Keratinocyte (primary cell): ENCODE measurements at regions not wholly inside any gene's neighbourhood (a gene's known extent, or its start where the extent isn't known, plus 50 kb on each side); places are given as distances from the start of the nearest gene placed in this dataset.

Experiments
- DNase-seq: peaks from one replicate; pipeline ENCODE4 v3.0.0-alpha.2; 2011; ENCODE audit warnings: low read depth, missing footprints, low spot score
- FAIRE-seq: peaks from 2 replicates; lab custom pipeline; 2011; peaks lifted over from hg19 to GRCh38; lab: Jason Lieb, UNC
- H2AFZ ChIP-seq: 2 replicates; pipeline ENCODE4 v1.6.0; 2012; ENCODE audit warnings: low read length, control low read depth, inconsistent platforms; ENCODE audit not compliant: control insufficient read depth
- H3K27ac ChIP-seq: 2 replicates; pipeline ENCODE4 v1.5.1; 2011; ENCODE audit warnings: low read length; ENCODE audit not compliant: control insufficient read depth, insufficient read depth
- H3K27me3 ChIP-seq: 3 replicates; pipeline ENCODE4 v1.6.0; 2011; ENCODE audit warnings: low read length; ENCODE audit not compliant: control insufficient read depth, insufficient read depth; ENCODE audit errors: extremely low read depth
- H3K36me3 ChIP-seq, 2 experiments: 2 replicates in 1 of 2; 3 replicates in 1 of 2; pipeline ENCODE4 v1.5.1; 2011; ENCODE audit warnings: low read length in 2 of 2, mild to moderate bottlenecking in 1 of 2; ENCODE audit not compliant: control insufficient read depth in 2 of 2, insufficient read depth in 2 of 2; ENCODE audit errors: extremely low read depth in 1 of 2
- H3K4me1 ChIP-seq: 3 replicates; pipeline ENCODE4 v1.5.1; 2011; ENCODE audit warnings: low read length; ENCODE audit not compliant: control insufficient read depth, insufficient read depth; ENCODE audit errors: extremely low read depth
- H3K4me2 ChIP-seq: 3 replicates; pipeline ENCODE4 v1.6.0; 2011; ENCODE audit warnings: low read depth, low read length; ENCODE audit not compliant: control insufficient read depth, insufficient read depth; ENCODE audit errors: extremely low read depth
- H3K4me3 ChIP-seq, 3 experiments: fragments of 200-600 bp in 1 of 3; sonication (generic) in 1 of 3; 2 replicates in 2 of 3; 3 replicates in 1 of 3; pipeline ENCODE4 v1.5.1; 2011 to 2016; ENCODE audit warnings: low read length in 3 of 3, mild to moderate bottlenecking in 3 of 3, control low read depth in 2 of 3, inconsistent platforms in 1 of 3, low read depth in 1 of 3, mixed read lengths in 1 of 3, mixed run types in 1 of 3, moderate library complexity in 1 of 3; ENCODE audit not compliant: control insufficient read depth in 2 of 3, insufficient read depth in 2 of 3; ENCODE audit errors: extremely low read depth in 1 of 3
- H3K79me2 ChIP-seq: 2 replicates; pipeline ENCODE4 v1.6.0; 2012; ENCODE audit warnings: low read length; ENCODE audit not compliant: control insufficient read depth, insufficient read depth
- H3K9ac ChIP-seq: 3 replicates; pipeline ENCODE4 v1.6.0; 2011; ENCODE audit warnings: low read length; ENCODE audit not compliant: control insufficient read depth, insufficient read depth; ENCODE audit errors: extremely low read depth
- H3K9me1 ChIP-seq: 3 replicates; pipeline ENCODE4 v1.6.0; 2011; ENCODE audit warnings: low read length; ENCODE audit not compliant: control insufficient read depth, insufficient read depth; ENCODE audit errors: extremely low read depth
- H3K9me3 ChIP-seq: 2 replicates; pipeline ENCODE4 v1.5.1; 2012; ENCODE audit warnings: low read depth, low read length; ENCODE audit not compliant: control insufficient read depth
- H4K20me1 ChIP-seq: 3 replicates; pipeline ENCODE4 v1.6.0; 2011; ENCODE audit warnings: low read length; ENCODE audit not compliant: control insufficient read depth, insufficient read depth; ENCODE audit errors: extremely low read depth
- EZH2 ChIP-seq: IDR thresholded peaks from one replicate; pipeline ENCODE4 v1.6.1; 2012; ENCODE audit warnings: inconsistent platforms, mild to moderate bottlenecking, low read length, moderate library complexity
- dilution Hi-C: fragments of 300-500 bp; cut with MboI; formaldehyde crosslinking; loops from one replicate; pipeline ENCODE4 v1.7.0; 2020; ENCODE audit warnings: low sequenced_read_pairs; ENCODE audit not compliant: extremely low pct_ligation_motif_present
- TF ChIP-seq, protein P1 (sequence below), 3 experiments: IDR thresholded peaks in 1 of 3; conservative IDR thresholded peaks in 1 of 3; optimal IDR thresholded peaks in 1 of 3; 2 replicates in 2 of 3; 3 replicates in 1 of 3; pipeline versions ENCODE3 to v1.5.1; 2011; ENCODE audit warnings: low read length in 3 of 3, mild to moderate bottlenecking in 3 of 3, moderate library complexity in 2 of 3, control low read depth in 1 of 3, inconsistent platforms in 1 of 3; ENCODE audit not compliant: insufficient read depth in 2 of 3; ENCODE audit errors: extremely low read depth in 1 of 3

- Histone ChIP-seq H3K9me1 (no peaks in the 10 kb centered on the region), H3K4me1 (peaks cover 32% of the 10 kb centered on the region), H2AFZ (no peak overlapping the region), H3K36me3 (no peaks in the 10 kb centered on the region), H3K9ac (no peak overlapping the region), H3K79me2 (no peaks in the 10 kb centered on the region), H3K4me3 (no peak overlapping the region), H3K9me3 (no peaks in the 10 kb centered on the region), H3K4me2 (no peak overlapping the region), H3K27ac (no peak overlapping the region), H3K27me3 (no peaks in the 10 kb centered on the region), H4K20me1 (no peaks in the 10 kb centered on the region)
- TF ChIP-seq, protein P1, sequence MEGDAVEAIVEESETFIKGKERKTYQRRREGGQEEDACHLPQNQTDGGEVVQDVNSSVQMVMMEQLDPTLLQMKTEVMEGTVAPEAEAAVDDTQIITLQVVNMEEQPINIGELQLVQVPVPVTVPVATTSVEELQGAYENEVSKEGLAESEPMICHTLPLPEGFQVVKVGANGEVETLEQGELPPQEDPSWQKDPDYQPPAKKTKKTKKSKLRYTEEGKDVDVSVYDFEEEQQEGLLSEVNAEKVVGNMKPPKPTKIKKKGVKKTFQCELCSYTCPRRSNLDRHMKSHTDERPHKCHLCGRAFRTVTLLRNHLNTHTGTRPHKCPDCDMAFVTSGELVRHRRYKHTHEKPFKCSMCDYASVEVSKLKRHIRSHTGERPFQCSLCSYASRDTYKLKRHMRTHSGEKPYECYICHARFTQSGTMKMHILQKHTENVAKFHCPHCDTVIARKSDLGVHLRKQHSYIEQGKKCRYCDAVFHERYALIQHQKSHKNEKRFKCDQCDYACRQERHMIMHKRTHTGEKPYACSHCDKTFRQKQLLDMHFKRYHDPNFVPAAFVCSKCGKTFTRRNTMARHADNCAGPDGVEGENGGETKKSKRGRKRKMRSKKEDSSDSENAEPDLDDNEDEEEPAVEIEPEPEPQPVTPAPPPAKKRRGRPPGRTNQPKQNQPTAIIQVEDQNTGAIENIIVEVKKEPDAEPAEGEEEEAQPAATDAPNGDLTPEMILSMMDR (optimal IDR thresholded peaks at IDR 0.05 in 1 of 3, IDR thresholded peaks at IDR 0.05 in 1 of 3, conservative IDR thresholded peaks at IDR 0.05 in 1 of 3; ENCODE audit: extremely low read depth in 1 of 3, insufficient read depth in 2 of 3, low read length in 3 of 3), result no peak
- TF ChIP-seq EZH2, result no peak
- DNase-seq, result no peak
- dilution Hi-C loops, result no loop called here
- FAIRE-seq, result no peak
Measured at GRCh38 chr15:39131609-39132008, 449.3 kb upstream of the THBS1 start.

- Histone ChIP-seq H3K4me3 (no peak overlapping the region), H3K27me3 (no peaks in the 10 kb centered on the region), H3K4me1 (peaks cover 28% of the 10 kb centered on the region), H2AFZ (no peak overlapping the region), H3K27ac (no peak overlapping the region), H3K9me1 (no peaks in the 10 kb centered on the region), H4K20me1 (no peaks in the 10 kb centered on the region), H3K36me3 (no peaks in the 10 kb centered on the region), H3K4me2 (no peak overlapping the region), H3K9ac (no peak overlapping the region), H3K9me3 (no peaks in the 10 kb centered on the region), H3K79me2 (no peaks in the 10 kb centered on the region)
- no peak for DNase-seq
- dilution Hi-C loops, result no loop called here
- no peak for TF ChIP-seq EZH2
- TF ChIP-seq, protein P1 (optimal IDR thresholded peaks at IDR 0.05 in 1 of 3, IDR thresholded peaks at IDR 0.05 in 1 of 3, conservative IDR thresholded peaks at IDR 0.05 in 1 of 3; ENCODE audit: extremely low read depth in 1 of 3, insufficient read depth in 2 of 3, low read length in 3 of 3), result no peak
- no peak for FAIRE-seq
Measured at GRCh38 chr15:39132070-39132469, 448.8 kb upstream of the THBS1 start.
